B cell (primary cell): ENCODE measurements at regions not wholly inside any gene's neighbourhood (a gene's known extent, or its start where the extent isn't known, plus 50 kb on each side); places are given as distances from the start of the nearest gene placed in this dataset.

Experiments
- ATAC-seq: fragments of 200-7000 bp; cut with Tn5 transposase; one replicate; pipeline ENCODE4 v1.10.0; 2021; ENCODE audit warnings: low read depth, mild to moderate bottlenecking, moderate number of reproducible peaks, moderate library complexity
- CTCF ChIA-PET: fragments of 350-600 bp; sonication (Branson Sonifier 250); formaldehyde crosslinking; loops from one replicate; lab custom pipeline; 2021; ENCODE audit warnings: antibody characterized with exemption, inconsistent platforms; lab: Charles Lee
- POLR2A ChIA-PET: fragments of 350-600 bp; sonication (Branson Sonifier 250); formaldehyde crosslinking; loops from one replicate; lab custom pipeline; 2021; ENCODE audit warnings: antibody characterized with exemption; lab: Charles Lee
- DNase-seq: peaks from one replicate; pipeline ENCODE4 v3.0.0; 2013
- H2AFZ ChIP-seq: 2 replicates; pipeline ENCODE4 v1.6.1; 2012; ENCODE audit warnings: mild to moderate bottlenecking, low read depth, low read length; ENCODE audit not compliant: insufficient read depth, poor library complexity, severe bottlenecking
- H3K27ac ChIP-seq, 2 donors: 1 replicate in 1 of 2; 2 replicates in 1 of 2; pipeline ENCODE4 v1.5.1; 2012 to 2013; ENCODE audit warnings: low read length in 2 of 2, mild to moderate bottlenecking in 2 of 2, moderate library complexity in 1 of 2
- H3K27me3 ChIP-seq, 4 experiments: fragments of 200-600 bp in 1 of 4; sonication (generic) in 1 of 4; replicated peaks in 1 of 4; 1 replicate in 2 of 4; 2 replicates in 2 of 4; pipeline versions ENCODE4 v1.6.1 to v1.7.0; 2013 to 2016; ENCODE audit warnings: low read length in 3 of 4, mild to moderate bottlenecking in 2 of 4, mixed read lengths in 1 of 4, moderate library complexity in 1 of 4; ENCODE audit not compliant: insufficient read depth in 4 of 4, control insufficient read depth in 3 of 4; ENCODE audit errors: control extremely low read depth in 1 of 4
- H3K36me3 ChIP-seq, 2 experiments: replicated peaks in 1 of 2; 1 replicate in 1 of 2; 2 replicates in 1 of 2; pipeline versions ENCODE4 v1.6.1 to v1.7.1; 2013; ENCODE audit warnings: low read length in 1 of 2; ENCODE audit not compliant: insufficient read depth in 2 of 2, control insufficient read depth in 1 of 2; ENCODE audit errors: control extremely low read depth in 1 of 2, extremely low read depth in 1 of 2
- H3K4me1 ChIP-seq, 2 donors: fragments of 200-600 bp in 1 of 2; sonication (generic) in 1 of 2; 1 replicate in 1 of 2; 2 replicates in 1 of 2; pipeline versions ENCODE4 v1.5.1 to v1.6.1; 2013 to 2017; ENCODE audit warnings: low read length in 2 of 2; ENCODE audit not compliant: control insufficient read depth in 2 of 2, insufficient read depth in 2 of 2
- H3K4me2 ChIP-seq: replicated peaks from 2 replicates; pipeline ENCODE3; 2012; ENCODE audit warnings: mild to moderate bottlenecking, low read depth, low read length; ENCODE audit not compliant: poor library complexity, severe bottlenecking
- H3K4me3 ChIP-seq, 5 experiments: fragments of 200-600 bp in 1 of 5; sonication (generic) in 1 of 5; 1 replicate in 3 of 5; 2 replicates in 2 of 5; pipeline versions ENCODE4 v1.5.1 to v1.7.0; 2011 to 2016; ENCODE audit warnings: low read length in 4 of 5, mild to moderate bottlenecking in 4 of 5, low read depth in 2 of 5, control low read depth in 1 of 5, moderate library complexity in 1 of 5; ENCODE audit not compliant: insufficient read depth in 1 of 5; ENCODE audit errors: control extremely low read depth in 1 of 5, extremely low read depth in 1 of 5
- H3K79me2 ChIP-seq: fragments of 200-600 bp; sonication (generic); one replicate; pipeline ENCODE4 v1.6.0; 2016; ENCODE audit warnings: low read length; ENCODE audit not compliant: control insufficient read depth, insufficient read depth
- H3K9ac ChIP-seq: fragments of 200-600 bp; sonication (generic); 2 replicates; pipeline ENCODE4 v1.6.1; 2017; ENCODE audit warnings: mild to moderate bottlenecking, low read length, moderate library complexity
- H3K9me3 ChIP-seq, 3 donors: one replicate each; pipeline versions ENCODE4 v1.6.1 to v1.7.1; 2013; ENCODE audit warnings: low read length in 2 of 3; ENCODE audit not compliant: control insufficient read depth in 2 of 3, insufficient read depth in 1 of 3; ENCODE audit errors: control extremely low read depth in 1 of 3
- H4K20me1 ChIP-seq: 2 replicates; pipeline ENCODE4 v1.6.0; 2012; ENCODE audit warnings: mild to moderate bottlenecking, low read length; ENCODE audit not compliant: insufficient read depth, control insufficient read depth, poor library complexity, severe bottlenecking
- H3K27ac Mint-ChIP-seq: one replicate; pipeline ENCODE4 v1.8.0; 2021; ENCODE audit warnings: mixed read lengths
- H3K27me3 Mint-ChIP-seq: one replicate; pipeline ENCODE4 v1.8.0; 2021; ENCODE audit warnings: mixed read lengths
- H3K4me1 Mint-ChIP-seq: one replicate; pipeline ENCODE4 v1.8.0; 2021; ENCODE audit warnings: mixed read lengths
- H3K4me3 Mint-ChIP-seq: one replicate; pipeline ENCODE4 v1.8.0; 2021; ENCODE audit warnings: mixed read lengths
- H3K9me3 Mint-ChIP-seq: one replicate; pipeline ENCODE4 v1.8.0; 2022; ENCODE audit warnings: mixed read lengths; ENCODE audit not compliant: insufficient read depth
- EZH2 ChIP-seq: IDR thresholded peaks from 2 replicates; pipeline ENCODE4 v1.6.1; 2012; ENCODE audit warnings: borderline replicate concordance, low read depth, mild to moderate bottlenecking, moderate library complexity, low read length; ENCODE audit not compliant: insufficient read depth, poor library complexity, severe bottlenecking
- WGBS: methylation state at CpG from one replicate; pipeline ENCODE4 v1.1.5; 2013; ENCODE audit warnings: missing lambda C conversion rate; ENCODE audit not compliant: insufficient coverage; 5-methylcytosine and 5-hydroxymethylcytosine counted together
- intact Hi-C: fragments of 100-400 bp; cut with micrococcal nuclease; formaldehyde crosslinking; loops from one replicate; pipeline ENCODE4 v1.10.0; 2022
- TF ChIP-seq, protein P1 (sequence below): fragments of 200-600 bp; IDR thresholded peaks from one replicate; pipeline ENCODE4 v1.8.0; 2022; ENCODE audit warnings: antibody characterized with exemption, mild to moderate bottlenecking

- Mint-ChIP-seq H3K4me3 (no peak overlapping the region), H3K9me3 (no peaks in the 10 kb centered on the region), H3K27me3 (peaks cover 51% of the 10 kb centered on the region), H3K27ac (no peak overlapping the region), H3K4me1 (no peaks in the 10 kb centered on the region)
- Histone ChIP-seq H3K79me2 (no peaks in the 10 kb centered on the region), H3K9me3 (peaks cover 0 to 5% (median 0%) of the 10 kb centered on the region in 3 donors), H3K27me3 (peaks cover 0 to 35% (median 0%) of the 10 kb centered on the region in 4 experiments), H3K4me2 (no peak overlapping the region), H3K4me1 (no peaks in the 10 kb centered on the region), H3K36me3 (no peaks in the 10 kb centered on the region), H2AFZ (no peak overlapping the region), H3K9ac (no peak overlapping the region), H4K20me1 (no peaks in the 10 kb centered on the region), H3K4me3 (no peak overlapping the region), H3K27ac (no peak overlapping the region)
- TF ChIP-seq EZH2, result no peak
- TF ChIP-seq, protein P1, sequence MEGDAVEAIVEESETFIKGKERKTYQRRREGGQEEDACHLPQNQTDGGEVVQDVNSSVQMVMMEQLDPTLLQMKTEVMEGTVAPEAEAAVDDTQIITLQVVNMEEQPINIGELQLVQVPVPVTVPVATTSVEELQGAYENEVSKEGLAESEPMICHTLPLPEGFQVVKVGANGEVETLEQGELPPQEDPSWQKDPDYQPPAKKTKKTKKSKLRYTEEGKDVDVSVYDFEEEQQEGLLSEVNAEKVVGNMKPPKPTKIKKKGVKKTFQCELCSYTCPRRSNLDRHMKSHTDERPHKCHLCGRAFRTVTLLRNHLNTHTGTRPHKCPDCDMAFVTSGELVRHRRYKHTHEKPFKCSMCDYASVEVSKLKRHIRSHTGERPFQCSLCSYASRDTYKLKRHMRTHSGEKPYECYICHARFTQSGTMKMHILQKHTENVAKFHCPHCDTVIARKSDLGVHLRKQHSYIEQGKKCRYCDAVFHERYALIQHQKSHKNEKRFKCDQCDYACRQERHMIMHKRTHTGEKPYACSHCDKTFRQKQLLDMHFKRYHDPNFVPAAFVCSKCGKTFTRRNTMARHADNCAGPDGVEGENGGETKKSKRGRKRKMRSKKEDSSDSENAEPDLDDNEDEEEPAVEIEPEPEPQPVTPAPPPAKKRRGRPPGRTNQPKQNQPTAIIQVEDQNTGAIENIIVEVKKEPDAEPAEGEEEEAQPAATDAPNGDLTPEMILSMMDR, result no peak
- DNase-seq (peak; percentile 22), ATAC-seq (no peak)
- ChIA-PET POLR2A (no interaction called here), CTCF (interaction anchor here (1.5 to 8.7 kb wide), 2 partner anchors 193 to 199 kb away, joined by 3 to 277 read pairs; no protein-coding TSS in a partner anchor)
- 8% methylated on average over 15 of the region's 22 CpGs for WGBS
- intact Hi-C loops, result no loop called here
Observed at GRCh38 chr17:79192503-79193351, 118.1 kb downstream of the ENGASE start.

GRCh38 chr17:79191270-79191934 is 116.8 kb downstream of the ENGASE start:
- Histone ChIP-seq H3K36me3 (no peaks in the 10 kb centered on the region), H3K9ac (no peak overlapping the region), H3K79me2 (no peaks in the 10 kb centered on the region), H3K4me1 (no peaks in the 10 kb centered on the region), H3K27ac (no peak overlapping the region), H3K27me3 (peaks cover 0 to 36% (median 0%) of the 10 kb centered on the region in 4 experiments), H4K20me1 (no peaks in the 10 kb centered on the region), H3K4me3 (no peak overlapping the region), H2AFZ (no peak overlapping the region), H3K4me2 (no peak overlapping the region), H3K9me3 (peaks cover 0 to 5% (median 0%) of the 10 kb centered on the region in 3 donors)
- ChIA-PET CTCF (interaction anchor here (1.0 to 8.7 kb wide), 4 partner anchors 104 to 260 kb away, joined by 3 to 277 read pairs (median 4); no protein-coding TSS in a partner anchor), POLR2A (no interaction called here)
- no peak overlapping the region for H3K4me3 Mint-ChIP-seq
- WGBS, result 43% methylated on average over 20 of the region's 21 CpGs
- intact Hi-C loops, result no loop called here
- H3K9me3 Mint-ChIP-seq, result no peaks in the 10 kb centered on the region
- H3K27me3 Mint-ChIP-seq, result peaks cover 45% of the 10 kb centered on the region
- no peaks in the 10 kb centered on the region for H3K4me1 Mint-ChIP-seq
- no peak for TF ChIP-seq EZH2
- TF ChIP-seq, protein P1, result no peak
- DNase-seq (no peak), ATAC-seq (no peak)
- H3K27ac Mint-ChIP-seq, result no peak overlapping the region
